CD4-positive, alpha-beta T cell (primary cell): ENCODE measurements at regions not wholly inside any gene's neighbourhood (a gene's known extent, or its start where the extent isn't known, plus 50 kb on each side); places are given as distances from the start of the nearest gene placed in this dataset.

ENCODE experiments used
- ATAC-seq: fragments of 200-7000 bp; cut with Tn5 transposase; one replicate; pipeline ENCODE4 v1.10.0; 2022; ENCODE audit warnings: mild to moderate bottlenecking; ENCODE audit not compliant: poor library complexity
- CTCF ChIA-PET: fragments of 350-600 bp; sonication (Branson Sonifier 250); formaldehyde crosslinking; loops from one replicate; lab custom pipeline; 2021; ENCODE audit warnings: antibody characterized with exemption, inconsistent platforms; lab: Charles Lee
- POLR2A ChIA-PET: fragments of 350-600 bp; sonication (Branson Sonifier 250); formaldehyde crosslinking; loops from one replicate; lab custom pipeline; 2021; ENCODE audit warnings: antibody characterized with exemption, inconsistent platforms; lab: Charles Lee
- DNase-seq, 14 experiments: peaks; one replicate each; pipeline ENCODE4 v3.0.0-alpha.2; 2013 to 2020; ENCODE audit warnings: mixed read lengths in 2 of 14
- H3K27ac ChIP-seq, 2 donors: one replicate each; pipeline versions ENCODE4 v1.5.1 to v1.7.0; 2013; ENCODE audit warnings: low read length in 2 of 2, low read depth in 1 of 2, mild to moderate bottlenecking in 1 of 2
- H3K27me3 ChIP-seq, 2 experiments: 1 replicate in 1 of 2; 2 replicates in 1 of 2; pipeline versions ENCODE4 v1.6.1 to v1.7.0; 2013; ENCODE audit warnings: low read length in 2 of 2, control low read depth in 1 of 2, mild to moderate bottlenecking in 1 of 2, moderate library complexity in 1 of 2; ENCODE audit not compliant: insufficient read depth in 2 of 2, control insufficient read depth in 1 of 2
- H3K36me3 ChIP-seq: one replicate; pipeline ENCODE4 v1.6.1; 2013; ENCODE audit warnings: low read length, control low read depth; ENCODE audit not compliant: insufficient read depth
- H3K4me1 ChIP-seq: one replicate; pipeline ENCODE4 v1.6.1; 2013; ENCODE audit warnings: low read length, control low read depth; ENCODE audit not compliant: insufficient read depth
- H3K4me3 ChIP-seq: one replicate; pipeline ENCODE4 v1.5.1; 2013; ENCODE audit warnings: mild to moderate bottlenecking, low read length, moderate library complexity
- H3K9me3 ChIP-seq, 2 experiments: 1 replicate in 1 of 2; 2 replicates in 1 of 2; pipeline versions ENCODE4 v1.6.1 to v1.7.0; 2013; ENCODE audit warnings: low read length in 2 of 2, mild to moderate bottlenecking in 2 of 2, control low read depth in 1 of 2, moderate library complexity in 1 of 2; ENCODE audit not compliant: control insufficient read depth in 1 of 2, insufficient read depth in 1 of 2
- H3K27ac Mint-ChIP-seq: one replicate; pipeline ENCODE4 v1.8.0; 2020; ENCODE audit warnings: mixed read lengths
- H3K27me3 Mint-ChIP-seq: one replicate; pipeline ENCODE4 v1.8.0; 2021; ENCODE audit warnings: mixed read lengths
- H3K36me3 Mint-ChIP-seq: one replicate; pipeline ENCODE4 v1.8.0; 2021; ENCODE audit warnings: low read depth, mixed read lengths
- H3K4me1 Mint-ChIP-seq: one replicate; pipeline ENCODE4 v1.8.0; 2021; ENCODE audit warnings: low read depth, mixed read lengths
- H3K4me3 Mint-ChIP-seq: one replicate; pipeline ENCODE4 v1.8.0; 2020; ENCODE audit warnings: mild to moderate bottlenecking, mixed read lengths
- H3K9me3 Mint-ChIP-seq: one replicate; pipeline ENCODE4 v1.8.0; 2020; ENCODE audit warnings: mixed read lengths
- intact Hi-C, 2 experiments: fragments of 100-400 bp; cut with DNase I in 1 of 2; cut with micrococcal nuclease in 1 of 2; formaldehyde crosslinking; loops; one replicate each; pipeline versions ENCODE4 v1.15.1 to v1.9.0; 2023 to 2025; cut with DNase I, micrococcal nuclease
- TF ChIP-seq, protein P1 (sequence below): fragments of 200-600 bp; IDR thresholded peaks from one replicate; pipeline ENCODE4 v1.8.0; 2022; ENCODE audit warnings: antibody characterized with exemption, mild to moderate bottlenecking

DNA sequence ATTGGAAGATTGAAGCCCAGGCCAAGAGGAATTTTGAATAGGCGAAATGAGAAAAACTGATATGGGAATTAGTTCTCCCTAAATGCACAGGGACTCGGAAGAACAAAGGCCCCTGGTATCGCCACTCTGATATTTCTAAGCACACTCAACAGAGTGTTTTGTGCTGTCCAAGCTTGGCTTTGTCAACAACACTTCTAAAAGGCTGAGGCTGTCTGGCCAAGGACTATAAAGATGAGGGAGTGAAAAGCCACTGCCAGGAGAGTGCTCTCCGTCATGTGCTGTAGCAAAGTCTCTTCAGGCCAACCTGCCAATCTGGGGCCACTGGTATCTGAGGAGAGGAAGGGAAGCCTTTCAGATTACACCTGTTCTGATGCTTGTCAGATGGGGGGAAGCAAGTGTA, 611.2 kb upstream of the PIK3C3 start:
- H3K4me1 Mint-ChIP-seq: no peaks in the 10 kb centered on the region
- CTCF ChIA-PET: no interaction called here
- intact Hi-C loops: no loop called here

GRCh38 chr18:41338341-41338740, 616.7 kb upstream of the PIK3C3 start:
- Histone ChIP-seq H3K4me3 (no peak overlapping the region), H3K9me3 (no peaks in the 10 kb centered on the region), H3K4me1 (no peaks in the 10 kb centered on the region), H3K27me3 (no peaks in the 10 kb centered on the region), H3K27ac (no peak overlapping the region), H3K36me3 (no peaks in the 10 kb centered on the region)
- no peaks in the 10 kb centered on the region for H3K4me1 Mint-ChIP-seq
- TF ChIP-seq, protein P1, sequence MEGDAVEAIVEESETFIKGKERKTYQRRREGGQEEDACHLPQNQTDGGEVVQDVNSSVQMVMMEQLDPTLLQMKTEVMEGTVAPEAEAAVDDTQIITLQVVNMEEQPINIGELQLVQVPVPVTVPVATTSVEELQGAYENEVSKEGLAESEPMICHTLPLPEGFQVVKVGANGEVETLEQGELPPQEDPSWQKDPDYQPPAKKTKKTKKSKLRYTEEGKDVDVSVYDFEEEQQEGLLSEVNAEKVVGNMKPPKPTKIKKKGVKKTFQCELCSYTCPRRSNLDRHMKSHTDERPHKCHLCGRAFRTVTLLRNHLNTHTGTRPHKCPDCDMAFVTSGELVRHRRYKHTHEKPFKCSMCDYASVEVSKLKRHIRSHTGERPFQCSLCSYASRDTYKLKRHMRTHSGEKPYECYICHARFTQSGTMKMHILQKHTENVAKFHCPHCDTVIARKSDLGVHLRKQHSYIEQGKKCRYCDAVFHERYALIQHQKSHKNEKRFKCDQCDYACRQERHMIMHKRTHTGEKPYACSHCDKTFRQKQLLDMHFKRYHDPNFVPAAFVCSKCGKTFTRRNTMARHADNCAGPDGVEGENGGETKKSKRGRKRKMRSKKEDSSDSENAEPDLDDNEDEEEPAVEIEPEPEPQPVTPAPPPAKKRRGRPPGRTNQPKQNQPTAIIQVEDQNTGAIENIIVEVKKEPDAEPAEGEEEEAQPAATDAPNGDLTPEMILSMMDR: no peak
- ChIA-PET CTCF (no interaction called here), POLR2A (no interaction called here)
- DNase-seq (no peak), ATAC-seq (no peak)
- H3K9me3 Mint-ChIP-seq: peaks cover 15% of the 10 kb centered on the region
- no peaks in the 10 kb centered on the region for H3K27me3 Mint-ChIP-seq
- no peak overlapping the region for H3K27ac Mint-ChIP-seq
- intact Hi-C loops: no loop called here
- no peak overlapping the region for H3K4me3 Mint-ChIP-seq
- H3K36me3 Mint-ChIP-seq: no peaks in the 10 kb centered on the region

More for the DNA sequence above, 611.2 kb upstream of the PIK3C3 start:
- Histone ChIP-seq H3K27me3 (no peaks in the 10 kb centered on the region), H3K4me3 (no peak overlapping the region), H3K4me1 (no peaks in the 10 kb centered on the region), H3K36me3 (no peaks in the 10 kb centered on the region), H3K27ac (no peak overlapping the region), H3K9me3 (no peaks in the 10 kb centered on the region)
- Mint-ChIP-seq H3K27me3 (no peaks in the 10 kb centered on the region), H3K4me3 (no peak overlapping the region), H3K9me3 (peaks cover 14% of the 10 kb centered on the region), H3K27ac (no peak overlapping the region), H3K36me3 (no peaks in the 10 kb centered on the region)
- no peak for ATAC-seq
- no peak for DNase-seq
- TF ChIP-seq, protein P1: no peak
- POLR2A ChIA-PET: no interaction called here

- Mint-ChIP-seq H3K9me3 (peaks cover 17% of the 10 kb centered on the region), H3K27me3 (no peaks in the 10 kb centered on the region), H3K4me1 (no peaks in the 10 kb centered on the region), H3K4me3 (no peak overlapping the region), H3K36me3 (no peaks in the 10 kb centered on the region), H3K27ac (no peak overlapping the region)
- H3K4me1 ChIP-seq: no peaks in the 10 kb centered on the region
- no peak overlapping the region for H3K4me3 ChIP-seq
- H3K27ac ChIP-seq: no peak overlapping the region
- no peaks in the 10 kb centered on the region for H3K36me3 ChIP-seq
- DNase-seq: no peak
- CTCF ChIA-PET: no interaction called here
- POLR2A ChIA-PET: no interaction called here
- no peak for ATAC-seq
- intact Hi-C loops: no loop called here
- TF ChIP-seq, protein P1: no peak
- no peaks in the 10 kb centered on the region for H3K27me3 ChIP-seq
- H3K9me3 ChIP-seq: no peaks in the 10 kb centered on the region
These were observed 623.4 kb upstream of the PIK3C3 start for GRCh38 chr18:41331661-41332060.
